Tibial nerve (tissue), 4 donors: ENCODE measurements at regions not wholly inside any gene's neighbourhood (a gene's known extent, or its start where the extent isn't known, plus 50 kb on each side); places are given as distances from the start of the nearest gene placed in this dataset.

Experiments
- DNase-seq, 2 donors: peaks; one replicate each; pipeline ENCODE4 v3.0.0-alpha.2; 2019; ENCODE audit warnings: low spot score in 2 of 2
- H3K27ac ChIP-seq, 4 donors: fragments of 200-600 bp; sonication (generic) in 3 of 4; one replicate each; pipeline ENCODE4 v1.5.1; 2017 to 2019; ENCODE audit warnings: mild to moderate bottlenecking in 1 of 4
- H3K27me3 ChIP-seq, 2 donors: fragments of 200-600 bp; sonication (generic) in 1 of 2; one replicate each; pipeline versions ENCODE4 v1.5.1 to v1.6.0; 2017 to 2019
- H3K36me3 ChIP-seq, 3 donors: fragments of 200-600 bp; sonication (generic); one replicate each; pipeline ENCODE4 v1.5.1; 2018 to 2019
- H3K4me1 ChIP-seq, 4 donors: fragments of 200-600 bp; sonication (generic) in 3 of 4; one replicate each; pipeline ENCODE4 v1.5.1; 2017 to 2019
- H3K4me3 ChIP-seq, 4 donors: fragments of 200-600 bp; sonication (generic) in 3 of 4; one replicate each; pipeline ENCODE4 v1.5.1; 2017 to 2019; ENCODE audit warnings: mild to moderate bottlenecking in 1 of 4, moderate library complexity in 1 of 4
- H3K9me3 ChIP-seq, 4 donors: fragments of 200-600 bp; sonication (generic) in 3 of 4; one replicate each; pipeline ENCODE4 v1.5.1; 2017 to 2019
- CTCF ChIP-seq, 5 experiments: fragments of 200-600 bp in 3 of 5; fragments of 450-650 bp in 2 of 5; sonication (generic) in 3 of 5; IDR thresholded peaks; one replicate each; pipeline ENCODE4 v1.5.1; 2016 to 2019; ENCODE audit warnings: antibody characterized with exemption in 5 of 5, mild to moderate bottlenecking in 3 of 5, moderate library complexity in 2 of 5
- EP300 ChIP-seq, 2 donors: sonication (generic); formaldehyde crosslinking; IDR thresholded peaks; one replicate each; pipeline ENCODE4 v1.6.1; 2017; ENCODE audit warnings: antibody characterized with exemption in 2 of 2, mild to moderate bottlenecking in 1 of 2
- POLR2A ChIP-seq, 2 donors: fragments of 450-650 bp; IDR thresholded peaks; one replicate each; pipeline ENCODE4 v1.6.1; 2017; ENCODE audit warnings: antibody characterized with exemption in 2 of 2, mild to moderate bottlenecking in 2 of 2, moderate library complexity in 2 of 2
- WGBS, 2 donors: methylation state at CpG; one replicate each; pipeline ENCODE4 v1.1.5; 2018; 5-methylcytosine and 5-hydroxymethylcytosine counted together

GRCh38 chr4:165588534-165589315, 209.9 kb downstream of the CPE start:
- no peak for DNase-seq
- Histone ChIP-seq H3K9me3 (peaks cover 0 to 7% (median 0%) of the 10 kb centered on the region in 4 donors), H3K27me3 (no peaks in the 10 kb centered on the region), H3K4me3 (no peak overlapping the region), H3K27ac (no peak overlapping the region), H3K4me1 (peaks cover 0 to 11% (median 0%) of the 10 kb centered on the region in 4 donors), H3K36me3 (no peaks in the 10 kb centered on the region)
- WGBS, 2 donors: 52% methylated on average over 7 of the region's 7 CpGs
- TF ChIP-seq EP300 (IDR thresholded peaks at IDR 0.05) (no peak), POLR2A (IDR thresholded peaks at IDR 0.05) (no peak), CTCF (IDR thresholded peaks at IDR 0.05) (no peak)

- TF ChIP-seq CTCF (IDR thresholded peaks at IDR 0.05) (no peak), EP300 (IDR thresholded peaks at IDR 0.05) (no peak), POLR2A (IDR thresholded peaks at IDR 0.05) (no peak)
- no peaks in the 10 kb centered on the region for H3K9me3 ChIP-seq
- DNase-seq: no peak
- no peak overlapping the region for H3K4me3 ChIP-seq
- WGBS, 2 donors: 45 to 51% methylated on average over 2 of the region's 2 CpGs
- H3K36me3 ChIP-seq: no peaks in the 10 kb centered on the region
- H3K4me1 ChIP-seq: peaks cover 0 to 11% (median 0%) of the 10 kb centered on the region in 4 donors
- no peak overlapping the region for H3K27ac ChIP-seq
- no peaks in the 10 kb centered on the region for H3K27me3 ChIP-seq
Observed at GRCh38 chr4:165592386-165592785, 213.6 kb downstream of the CPE start.

- Histone ChIP-seq H3K4me3 (no peak overlapping the region), H3K36me3 (no peaks in the 10 kb centered on the region), H3K27ac (no peak overlapping the region), H3K27me3 (no peaks in the 10 kb centered on the region), H3K4me1 (no peaks in the 10 kb centered on the region), H3K9me3 (no peaks in the 10 kb centered on the region)
- 90 to 91% methylated on average over 3 of the region's 3 CpGs for WGBS, 2 donors
- DNase-seq: no peak
- TF ChIP-seq CTCF (IDR thresholded peaks at IDR 0.05): no peak
- no peak for TF ChIP-seq EP300 (IDR thresholded peaks at IDR 0.05)
- TF ChIP-seq POLR2A (IDR thresholded peaks at IDR 0.05): no peak
Observed at GRCh38 chr4:165597581-165598480, 219.0 kb downstream of the CPE start.

GRCh38 chr4:165600959-165601683, 222.3 kb downstream of the CPE start:
- Histone ChIP-seq H3K4me3 (no peak overlapping the region), H3K36me3 (no peaks in the 10 kb centered on the region), H3K4me1 (no peaks in the 10 kb centered on the region), H3K27ac (no peak overlapping the region), H3K9me3 (no peaks in the 10 kb centered on the region), H3K27me3 (no peaks in the 10 kb centered on the region)
- DNase-seq: no peak
- TF ChIP-seq POLR2A (IDR thresholded peaks at IDR 0.05) (no peak), CTCF (IDR thresholded peaks at IDR 0.05) (no peak), EP300 (IDR thresholded peaks at IDR 0.05) (no peak)
- WGBS, 2 donors: 63 to 69% methylated on average over 4 of the region's 4 CpGs
